K562 (cell line): ENCODE measurements at regions not wholly inside any gene's neighbourhood (a gene's known extent, or its start where the extent isn't known, plus 50 kb on each side); places are given as distances from the start of the nearest gene placed in this dataset.
"Not testable (repeated sequence)": the region's sequence is repeated elsewhere in the genome, so short reads cannot be mapped to it uniquely, and the experiment has no call there.

Source experiments
- BRD4 ChIP-seq: fragments of 200-600 bp; sonication (generic); IDR thresholded peaks from 2 replicates; pipeline ENCODE4 v1.6.1; 2017; ENCODE audit warnings: inconsistent platforms
- CREB3 ChIP-seq: fragments of 450-650 bp; conservative IDR thresholded peaks from 2 replicates; pipeline ENCODE4 v1.6.1; 2016; ENCODE audit warnings: missing genetic modification characterization, low read depth, mild to moderate bottlenecking, missing compliant biosample characterization, moderate library complexity
- E4F1 ChIP-seq: fragments of 250-450 bp; sonication (Bioruptor Pico); IDR thresholded peaks from 2 replicates; pipeline ENCODE4 v1.5.0; 2021; ENCODE audit warnings: mild to moderate bottlenecking, borderline replicate concordance
- EHMT2 ChIP-seq: fragments of 450-650 bp; IDR thresholded peaks from 2 replicates; pipeline ENCODE4 v1.6.1; 2018; ENCODE audit warnings: antibody characterized with exemption
- HINFP ChIP-seq: fragments of 450-650 bp; conservative IDR thresholded peaks from 2 replicates; pipeline ENCODE4 v1.6.1; 2016; ENCODE audit warnings: missing genetic modification characterization, low read depth, mild to moderate bottlenecking, control low read depth, missing compliant biosample characterization
- JUNB ChIP-seq: fragments of 450-650 bp; formaldehyde crosslinking; conservative IDR thresholded peaks from 2 replicates; pipeline ENCODE4 v1.4.0; 2020; ENCODE audit warnings: mild to moderate bottlenecking
- TAF1 ChIP-seq: IDR thresholded peaks from 2 replicates; pipeline ENCODE4 v1.6.1; 2011; ENCODE audit warnings: mild to moderate bottlenecking, low read length, moderate library complexity; ENCODE audit not compliant: insufficient read depth, control insufficient read depth, severe bottlenecking; ENCODE audit errors: extremely low read depth
- ZBTB7A ChIP-seq: IDR thresholded peaks from 2 replicates; pipeline ENCODE4 v1.6.1; 2011; ENCODE audit warnings: low read depth, mild to moderate bottlenecking, low read length, moderate library complexity, borderline replicate concordance; ENCODE audit not compliant: control insufficient read depth
- ZNF785 ChIP-seq: fragments of 250-450 bp; sonication (Bioruptor Pico); IDR thresholded peaks from 2 replicates; pipeline ENCODE4 v1.4.0; 2020; ENCODE audit warnings: mild to moderate bottlenecking
- TF ChIP-seq, protein P1 (sequence below), 3 experiments: IDR thresholded peaks in 2 of 3; conservative IDR thresholded peaks in 1 of 3; 2 replicates each; pipeline ENCODE4 v1.5.1; 2011 to 2012; ENCODE audit warnings: low read length in 3 of 3, mild to moderate bottlenecking in 3 of 3, control low read depth in 2 of 3, improper control_type of control experiment in 1 of 3, inconsistent platforms in 1 of 3, low read depth in 1 of 3, mixed read lengths in 1 of 3, moderate library complexity in 1 of 3; ENCODE audit not compliant: insufficient read depth in 2 of 3
- TF ChIP-seq, protein P2 (sequence below): IDR thresholded peaks from 2 replicates; pipeline ENCODE4 v1.6.1; 2014; ENCODE audit warnings: antibody characterized with exemption

DNA sequence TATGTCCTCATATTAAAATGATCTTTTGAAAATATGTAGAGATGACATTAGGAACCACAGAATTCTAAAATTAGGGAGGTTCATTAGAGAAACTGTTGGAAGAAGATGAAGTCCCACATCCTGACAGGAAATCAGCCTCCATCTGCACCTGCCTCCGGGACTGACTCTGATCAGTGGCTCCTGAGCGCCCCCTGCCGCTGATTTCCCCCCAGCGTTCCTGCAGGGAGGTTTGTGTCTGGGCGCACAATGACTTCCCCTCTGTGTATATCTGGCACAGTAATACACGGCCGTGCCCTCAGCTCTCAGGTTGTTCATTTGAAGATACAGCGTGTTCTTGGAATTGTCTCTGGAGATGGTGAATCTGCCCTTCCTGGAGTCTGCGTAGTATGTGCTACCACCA, 883.8 kb downstream of the TMEM121 start:
- TF ChIP-seq, protein P1, sequence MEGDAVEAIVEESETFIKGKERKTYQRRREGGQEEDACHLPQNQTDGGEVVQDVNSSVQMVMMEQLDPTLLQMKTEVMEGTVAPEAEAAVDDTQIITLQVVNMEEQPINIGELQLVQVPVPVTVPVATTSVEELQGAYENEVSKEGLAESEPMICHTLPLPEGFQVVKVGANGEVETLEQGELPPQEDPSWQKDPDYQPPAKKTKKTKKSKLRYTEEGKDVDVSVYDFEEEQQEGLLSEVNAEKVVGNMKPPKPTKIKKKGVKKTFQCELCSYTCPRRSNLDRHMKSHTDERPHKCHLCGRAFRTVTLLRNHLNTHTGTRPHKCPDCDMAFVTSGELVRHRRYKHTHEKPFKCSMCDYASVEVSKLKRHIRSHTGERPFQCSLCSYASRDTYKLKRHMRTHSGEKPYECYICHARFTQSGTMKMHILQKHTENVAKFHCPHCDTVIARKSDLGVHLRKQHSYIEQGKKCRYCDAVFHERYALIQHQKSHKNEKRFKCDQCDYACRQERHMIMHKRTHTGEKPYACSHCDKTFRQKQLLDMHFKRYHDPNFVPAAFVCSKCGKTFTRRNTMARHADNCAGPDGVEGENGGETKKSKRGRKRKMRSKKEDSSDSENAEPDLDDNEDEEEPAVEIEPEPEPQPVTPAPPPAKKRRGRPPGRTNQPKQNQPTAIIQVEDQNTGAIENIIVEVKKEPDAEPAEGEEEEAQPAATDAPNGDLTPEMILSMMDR (IDR thresholded peaks at IDR 0.05 in 2 of 3, conservative IDR thresholded peaks at IDR 0.05 in 1 of 3; ENCODE audit: insufficient read depth in 2 of 3, low read depth in 1 of 3, low read length in 3 of 3): not testable (repeated sequence)
- TF ChIP-seq TAF1; CREB3 (tag); ZNF785 (CRISPR knock-in tag); BRD4; ZBTB7A; JUNB (CRISPR knock-in tag); EHMT2; E4F1 (CRISPR knock-in tag); HINFP (tag): not testable (repeated sequence)
- TF ChIP-seq, protein P2, sequence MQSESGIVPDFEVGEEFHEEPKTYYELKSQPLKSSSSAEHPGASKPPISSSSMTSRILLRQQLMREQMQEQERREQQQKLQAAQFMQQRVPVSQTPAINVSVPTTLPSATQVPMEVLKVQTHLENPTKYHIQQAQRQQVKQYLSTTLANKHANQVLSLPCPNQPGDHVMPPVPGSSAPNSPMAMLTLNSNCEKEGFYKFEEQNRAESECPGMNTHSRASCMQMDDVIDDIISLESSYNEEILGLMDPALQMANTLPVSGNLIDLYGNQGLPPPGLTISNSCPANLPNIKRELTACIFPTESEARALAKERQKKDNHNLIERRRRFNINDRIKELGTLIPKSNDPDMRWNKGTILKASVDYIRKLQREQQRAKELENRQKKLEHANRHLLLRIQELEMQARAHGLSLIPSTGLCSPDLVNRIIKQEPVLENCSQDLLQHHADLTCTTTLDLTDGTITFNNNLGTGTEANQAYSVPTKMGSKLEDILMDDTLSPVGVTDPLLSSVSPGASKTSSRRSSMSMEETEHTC: not testable (repeated sequence)
